Fibroblast of the conjunctiva (primary cell): ENCODE measurements at regions not wholly inside any gene's neighbourhood (a gene's known extent, or its start where the extent isn't known, plus 50 kb on each side); places are given as distances from the start of the nearest gene placed in this dataset.
"Not testable (repeated sequence)": the region's sequence is repeated elsewhere in the genome, so short reads cannot be mapped to it uniquely, and the experiment has no call there.

Experiments
- DNase-seq: peaks from one replicate; pipeline ENCODE4 v3.0.0-alpha.2; 2010; ENCODE audit warnings: low read depth

DNA sequence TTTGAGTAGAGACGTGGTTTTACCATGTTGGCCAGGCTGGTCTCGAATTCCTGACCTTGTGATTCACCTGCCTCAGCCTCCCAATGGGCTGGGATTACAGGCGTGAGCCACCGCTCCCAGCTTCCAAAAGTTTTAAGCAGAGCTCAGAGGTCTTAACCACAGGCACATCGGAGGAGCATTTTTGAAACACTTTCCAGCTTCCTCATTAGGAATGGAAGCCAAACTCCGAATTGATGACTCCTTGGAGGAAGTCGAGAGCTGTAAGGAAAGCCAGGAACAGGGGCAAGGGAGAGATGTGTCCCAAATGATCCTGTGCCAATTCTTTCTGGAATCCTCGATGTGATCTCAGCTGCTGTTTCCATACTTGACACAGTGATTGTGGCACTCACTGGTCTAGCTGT, 56.2 kb upstream of the CCZ1B start:
- not testable (repeated sequence) for DNase-seq

DNA sequence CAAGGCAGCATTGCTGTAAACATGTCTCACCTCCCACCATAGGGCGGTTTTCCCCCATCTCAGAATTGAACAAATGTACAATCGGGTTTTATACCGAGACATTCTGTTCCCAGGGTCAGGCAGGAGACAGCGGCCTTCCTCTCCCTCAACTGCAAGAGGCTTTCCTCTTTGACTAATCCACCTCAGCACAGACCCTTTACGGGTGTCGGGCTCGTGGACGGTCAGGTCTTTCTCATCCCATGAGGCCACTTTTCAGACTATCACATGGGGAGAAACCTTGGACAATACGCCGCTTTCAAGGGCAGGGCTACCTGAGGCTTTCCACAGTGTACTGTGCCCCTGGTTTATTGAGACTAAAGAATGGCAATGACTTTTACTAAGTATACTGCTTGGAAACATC, 57.7 kb upstream of the CCZ1B start:
- not testable (repeated sequence) for DNase-seq

- no peak for DNase-seq
These were observed 60.1 kb upstream of the CCZ1B start for GRCh38 chr7:6886198-6886597.

- not testable (repeated sequence) for DNase-seq
These were observed 62.4 kb upstream of the CCZ1B start for GRCh38 chr7:6888267-6889045.

DNA sequence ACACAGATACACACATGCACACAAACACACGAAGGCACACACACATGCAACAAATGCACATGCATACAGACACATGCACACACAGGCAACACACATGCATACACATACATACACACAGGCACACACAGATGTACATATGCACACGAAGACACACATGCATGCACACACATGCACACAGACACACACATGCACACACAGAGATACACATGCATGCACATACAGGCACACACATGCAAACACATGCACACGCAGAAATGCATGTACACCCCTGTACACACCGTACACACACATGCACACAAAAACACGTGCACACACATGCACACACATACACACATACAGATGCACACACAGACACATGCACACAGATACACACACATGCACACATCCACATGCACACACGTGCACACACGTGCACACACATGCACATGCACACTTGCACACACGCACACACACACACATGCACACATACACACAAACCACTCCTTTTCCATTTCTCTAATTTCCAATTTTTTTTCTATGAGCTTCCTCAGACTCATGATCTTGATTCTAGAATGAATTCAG, 63.3 kb upstream of the CCZ1B start:
- DNase-seq = no peak

DNA sequence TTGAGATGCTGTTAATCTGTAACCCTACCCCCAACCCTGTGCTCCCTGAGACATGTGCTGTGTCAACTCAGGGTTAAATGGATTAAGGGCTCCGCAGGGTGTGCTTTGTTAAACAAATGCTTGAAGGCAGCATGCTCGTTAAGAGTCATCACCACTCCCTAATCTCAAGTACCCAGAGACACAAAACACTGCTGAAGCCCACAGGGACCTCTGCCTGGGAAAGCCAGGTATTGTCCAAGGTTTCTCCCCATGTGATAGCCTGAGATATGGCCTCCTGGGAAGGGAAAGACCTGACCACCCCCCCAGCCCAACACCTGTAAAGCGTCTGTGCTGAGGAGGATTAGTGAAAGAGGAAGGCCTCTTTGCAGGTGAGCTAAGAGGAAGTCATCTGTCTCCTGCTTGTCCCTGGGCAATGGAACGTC, 76.0 kb upstream of the CCZ1B start:
- DNase-seq = not testable (repeated sequence)

- DNase-seq = not testable (repeated sequence)
These were observed 77.2 kb upstream of the CCZ1B start for GRCh38 chr7:6903289-6903688.

- DNase-seq = not testable (repeated sequence)
These were observed 77.7 kb upstream of the CCZ1B start for GRCh38 chr7:6903792-6904191.

DNA sequence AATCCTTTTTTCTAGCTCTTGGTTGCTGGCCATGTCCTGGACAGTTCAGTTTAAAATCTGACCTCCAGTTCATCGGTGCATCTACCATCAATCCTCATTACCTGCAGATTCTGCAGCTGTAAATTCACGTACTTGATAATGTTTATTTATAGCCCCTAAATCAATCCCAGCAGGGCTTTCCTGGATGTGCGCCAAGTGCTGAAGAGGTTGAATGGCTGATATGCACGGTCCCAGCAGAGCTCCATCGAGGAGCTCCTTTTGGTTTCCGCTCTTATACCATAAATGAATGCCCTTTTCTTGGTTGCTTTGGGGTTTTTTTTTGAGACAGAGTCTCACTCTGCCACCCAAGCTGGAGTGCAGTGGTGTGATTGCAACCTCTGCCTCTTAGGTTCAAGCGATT, 91.2 kb upstream of the CCZ1B start:
- no peak for DNase-seq

DNA sequence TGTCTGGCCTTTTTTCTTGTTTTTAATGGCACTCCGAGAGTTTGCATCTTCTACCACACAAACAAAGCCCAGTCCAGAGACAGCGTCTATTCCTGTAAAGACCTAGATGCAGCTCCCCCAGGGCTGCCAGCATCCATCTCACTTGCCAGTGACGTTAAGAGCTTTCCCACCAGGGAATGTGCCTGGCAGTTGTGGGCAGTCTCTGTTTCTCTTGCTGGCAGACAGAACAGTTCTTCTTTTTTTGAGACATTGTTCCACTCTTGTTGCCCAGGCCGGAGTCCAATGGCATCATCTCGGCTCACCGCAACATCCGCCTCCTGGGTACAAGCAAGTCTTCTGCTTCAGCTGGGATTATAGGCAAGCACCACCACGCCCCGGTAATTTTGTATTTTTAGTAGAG, 93.1 kb upstream of the CCZ1B start:
- not testable (repeated sequence) for DNase-seq

DNA sequence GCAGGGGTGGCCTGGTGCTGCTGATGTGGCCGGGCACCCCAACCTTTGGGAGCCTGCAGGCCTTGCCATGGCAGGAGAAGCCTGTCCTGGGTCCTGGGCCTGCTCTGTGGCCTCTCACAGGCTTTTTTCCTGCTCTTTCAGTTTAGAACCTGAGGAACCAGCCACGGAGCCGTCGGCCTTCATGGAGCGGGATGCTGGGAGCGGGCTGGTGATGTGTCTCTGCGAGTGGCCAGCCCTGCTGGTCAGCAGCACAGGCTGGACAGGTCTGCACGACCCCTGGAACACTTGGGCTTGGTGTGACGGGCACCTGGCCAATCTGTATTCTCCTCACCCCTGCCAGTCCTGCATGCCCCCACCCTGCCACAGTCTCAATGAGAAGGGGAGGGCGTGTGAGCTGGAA, 98.4 kb upstream of the CCZ1B start:
- not testable (repeated sequence) for DNase-seq

- DNase-seq = not testable (repeated sequence)
These were observed 100.4 kb upstream of the CCZ1B start for GRCh38 chr7:6926193-6927174.

GRCh38 chr7:6927643-6928042, 101.6 kb upstream of the CCZ1B start:
- DNase-seq = not testable (repeated sequence)

- not testable (repeated sequence) for DNase-seq
These were observed 103.5 kb upstream of the CCZ1B start for GRCh38 chr7:6929588-6929987.

GRCh38 chr7:6930081-6930635, 104.1 kb upstream of the CCZ1B start:
- not testable (repeated sequence) for DNase-seq

DNA sequence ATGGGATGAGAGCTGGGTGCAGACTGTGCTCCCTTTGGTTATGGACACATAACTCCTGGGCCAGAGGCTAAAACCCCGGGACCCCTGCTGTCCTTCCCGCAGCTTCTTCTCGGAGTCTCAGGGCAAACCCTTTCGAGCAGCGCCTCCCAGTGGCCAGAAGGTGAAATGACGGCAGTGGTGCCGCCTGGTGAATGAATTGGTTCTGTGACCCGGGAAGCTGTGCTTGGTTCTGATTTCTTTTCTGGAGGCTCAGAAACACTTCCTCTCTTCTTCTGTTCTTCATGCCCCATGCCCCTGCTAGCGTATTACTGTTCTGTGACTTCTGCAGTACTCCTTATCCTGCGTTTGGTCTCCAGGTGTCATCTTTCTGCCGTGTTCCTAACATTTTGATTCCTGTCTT, 104.7 kb upstream of the CCZ1B start:
- DNase-seq = not testable (repeated sequence)

GRCh38 chr7:6931456-6931855, 105.4 kb upstream of the CCZ1B start:
- not testable (repeated sequence) for DNase-seq

- DNase-seq = not testable (repeated sequence)
These were observed 108.0 kb upstream of the CCZ1B start for GRCh38 chr7:6933954-6934632.

DNA sequence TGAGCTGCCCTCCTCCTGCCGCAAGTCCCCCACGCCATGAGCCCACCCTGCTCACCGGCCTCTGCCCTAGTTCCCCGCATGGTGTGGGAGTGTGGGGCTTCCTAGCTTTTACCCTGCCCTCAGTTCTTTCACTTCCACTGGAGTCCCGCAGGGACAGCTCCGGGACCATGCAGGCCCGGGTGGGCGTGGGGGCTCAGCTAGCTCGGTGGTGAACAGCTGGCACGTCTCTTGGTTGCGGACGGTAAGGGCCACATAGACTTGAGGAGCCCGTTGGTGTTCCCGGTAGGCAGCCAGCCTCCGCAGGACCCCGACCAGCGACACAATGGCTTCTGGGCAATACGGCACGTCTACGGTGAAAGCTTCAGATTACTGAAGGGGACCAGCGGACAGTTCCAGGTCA, 108.9 kb upstream of the CCZ1B start:
- DNase-seq = no peak

DNA sequence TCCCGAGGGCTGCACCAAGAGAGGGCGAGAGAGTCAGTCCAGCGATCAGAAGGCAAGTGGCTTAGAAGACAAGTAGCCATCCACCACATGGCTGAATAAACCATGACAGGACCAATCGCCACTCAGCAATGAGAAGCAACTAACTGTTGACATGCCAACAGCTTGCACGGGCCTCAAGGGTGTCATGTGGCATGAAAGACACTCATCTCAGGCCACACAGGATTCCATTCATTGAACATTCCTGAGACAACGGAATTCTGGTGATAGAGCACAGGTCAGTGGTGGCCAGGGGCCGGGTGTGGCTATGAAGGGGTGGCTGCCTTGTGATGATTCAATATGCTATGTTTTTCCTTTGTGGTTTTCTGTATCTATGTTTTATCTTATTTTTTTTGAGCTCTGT, 110.6 kb upstream of the CCZ1B start:
- not testable (repeated sequence) for DNase-seq

DNA sequence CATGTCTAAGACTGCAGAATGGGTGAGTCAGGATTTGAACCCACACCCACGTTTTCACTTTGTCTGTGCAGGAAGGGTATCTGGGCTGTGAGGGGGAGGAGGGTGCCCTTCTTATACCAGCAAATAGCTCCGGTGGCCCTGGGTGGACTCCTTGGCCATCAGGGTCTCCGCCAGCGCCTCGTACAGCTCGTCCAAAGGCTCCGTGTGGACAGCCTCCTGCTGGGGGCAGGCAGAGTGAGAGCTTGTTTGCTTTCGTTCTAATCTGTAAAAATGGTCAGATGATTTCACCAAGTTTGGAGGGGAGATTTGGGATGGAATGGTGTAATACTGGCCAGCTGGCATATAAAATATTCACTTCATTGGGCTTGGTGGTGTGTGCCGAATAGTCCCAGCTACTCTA, 111.7 kb upstream of the CCZ1B start:
- not testable (repeated sequence) for DNase-seq

- DNase-seq = not testable (repeated sequence)
These were observed 112.2 kb upstream of the CCZ1B start for GRCh38 chr7:6938284-6938683.
